Activated T-helper 2 cell treated with anti-CD3 and anti-CD28 coated beads, Interferon-gamma antibody, Interleukin-2, Interleukin-4, amounts not matched to agents 10 μg/mL and 5 μg/mL and 100 μg/mL, durations not matched to agents 14 hours and 24 hours and 36 hours (primary cell): ENCODE measurements at regions not wholly inside any gene's neighbourhood (a gene's known extent, or its start where the extent isn't known, plus 50 kb on each side); places are given as distances from the start of the nearest gene placed in this dataset.
"Not testable (repeated sequence)": the region's sequence is repeated elsewhere in the genome, so short reads cannot be mapped to it uniquely, and the experiment has no call there.

Experiments used
- DNase-seq: peaks from one replicate; pipeline ENCODE4 v3.0.0; 2021; ENCODE audit warnings: low spot score
- H3K27ac Mint-ChIP-seq: one replicate; pipeline ENCODE4 v1.8.0; 2021; ENCODE audit warnings: mixed read lengths
- H3K27me3 Mint-ChIP-seq: one replicate; pipeline ENCODE4 v1.8.0; 2021; ENCODE audit warnings: low read depth, mixed read lengths
- H3K36me3 Mint-ChIP-seq: one replicate; pipeline ENCODE4 v1.8.0; 2021; ENCODE audit warnings: low read depth, mixed read lengths
- H3K4me1 Mint-ChIP-seq: one replicate; pipeline ENCODE4 v1.8.0; 2021; ENCODE audit warnings: low read depth, mixed read lengths
- H3K4me3 Mint-ChIP-seq: one replicate; pipeline ENCODE4 v1.8.0; 2021; ENCODE audit warnings: low read depth, mild to moderate bottlenecking, moderate library complexity, mixed read lengths
- H3K9me3 Mint-ChIP-seq: one replicate; pipeline ENCODE4 v1.8.0; 2021; ENCODE audit warnings: mixed read lengths
- intact Hi-C: fragments of 100-400 bp; cut with micrococcal nuclease; formaldehyde crosslinking; loops from one replicate; pipeline ENCODE4 v1.15.1; 2023

DNA sequence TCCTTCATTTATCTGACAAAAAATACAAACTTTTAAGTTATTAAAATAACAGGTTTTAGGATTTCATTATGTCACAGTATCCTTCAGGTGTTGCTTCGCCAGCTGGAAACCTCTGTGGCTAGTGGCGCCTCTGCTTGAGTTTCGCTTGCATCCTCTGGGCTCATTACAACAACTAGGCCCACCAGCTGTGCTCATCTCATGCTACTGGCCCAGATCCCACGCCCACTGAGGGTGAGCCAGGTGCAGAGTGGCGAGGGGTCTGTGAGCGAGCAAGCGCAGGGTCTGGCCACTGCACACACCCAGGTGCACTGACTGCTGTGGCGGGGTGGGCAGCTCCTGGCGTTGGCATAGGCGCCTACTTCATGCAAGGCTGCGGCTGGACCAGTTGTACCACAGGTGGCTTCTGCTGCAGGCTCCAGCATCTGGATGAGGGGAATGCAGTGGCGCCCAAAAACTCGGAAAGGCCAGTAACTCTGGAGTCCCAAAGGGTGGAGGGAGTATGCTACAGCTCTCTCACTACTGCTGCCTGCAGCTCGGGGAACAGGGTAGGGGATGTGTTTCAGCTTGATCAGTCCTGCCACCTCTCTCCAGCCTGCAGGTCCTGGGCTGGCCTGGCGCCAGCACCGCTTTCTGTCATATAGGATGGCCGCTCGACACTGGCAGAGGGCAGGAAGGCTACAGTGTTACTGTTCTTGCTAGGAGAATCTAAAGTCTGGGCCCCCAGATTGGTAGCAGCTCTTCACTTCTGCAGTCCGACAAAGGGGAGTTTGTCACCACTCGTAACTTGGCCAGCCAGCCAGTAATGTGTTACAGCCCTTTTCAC lies 452.1 kb downstream of the TUSC1 start:
- intact Hi-C loops, result no loop called here
- H3K4me3 Mint-ChIP-seq, result no peak overlapping the region
- H3K4me1 Mint-ChIP-seq, result no peaks in the 10 kb centered on the region
- H3K27me3 Mint-ChIP-seq, result no peaks in the 10 kb centered on the region
- no peaks in the 10 kb centered on the region for H3K36me3 Mint-ChIP-seq
- H3K27ac Mint-ChIP-seq, result no peak overlapping the region
- no peak for DNase-seq
- peaks cover 46% of the 10 kb centered on the region for H3K9me3 Mint-ChIP-seq

DNA sequence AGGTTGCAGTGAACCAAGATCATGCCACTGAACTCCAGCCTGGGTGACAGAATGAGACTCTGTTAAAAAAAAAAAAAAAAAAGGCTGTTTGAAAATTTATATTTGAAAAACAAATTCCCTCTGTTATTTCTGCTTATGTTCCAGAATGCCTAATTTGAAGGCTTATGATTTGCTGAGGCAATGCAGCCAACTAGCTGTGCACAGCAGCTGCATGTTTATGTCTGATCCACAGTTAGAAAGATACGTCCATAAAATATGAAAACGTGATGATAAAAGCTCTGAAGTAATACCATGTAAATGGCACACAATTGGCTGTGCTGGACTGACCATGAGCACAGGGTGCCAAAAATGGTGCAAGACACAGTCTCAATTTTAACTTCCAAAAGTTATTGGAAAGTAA lies 453.2 kb downstream of the TUSC1 start:
- Mint-ChIP-seq H3K9me3 (peaks cover 43% of the 10 kb centered on the region), H3K27me3 (no peaks in the 10 kb centered on the region), H3K4me3 (no peak overlapping the region), H3K36me3 (no peaks in the 10 kb centered on the region), H3K4me1 (no peaks in the 10 kb centered on the region), H3K27ac (no peak overlapping the region)
- DNase-seq, result no peak
- intact Hi-C loops, result no loop called here

DNA sequence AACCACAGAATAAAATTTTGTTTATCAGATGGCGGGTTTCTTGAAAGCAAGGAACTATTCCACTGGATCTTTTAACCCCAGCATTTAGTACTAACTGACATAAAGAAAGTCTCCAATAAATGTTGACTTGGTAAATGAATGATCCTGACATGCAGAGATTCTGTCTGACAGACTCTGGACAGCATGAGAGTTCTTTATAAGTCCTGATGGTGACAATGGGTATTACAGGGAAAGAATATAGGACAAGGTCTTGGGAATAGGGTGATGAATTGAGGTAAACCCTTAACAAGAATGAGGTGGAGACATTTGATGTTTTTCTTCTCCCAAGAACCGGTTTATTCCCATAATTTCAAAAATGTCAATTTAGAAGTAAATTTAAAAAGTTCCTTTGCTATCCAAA lies 453.9 kb downstream of the TUSC1 start:
- Mint-ChIP-seq H3K9me3 (peaks cover 36% of the 10 kb centered on the region), H3K4me1 (no peaks in the 10 kb centered on the region), H3K36me3 (no peaks in the 10 kb centered on the region), H3K27ac (no peak overlapping the region), H3K27me3 (no peaks in the 10 kb centered on the region), H3K4me3 (no peak overlapping the region)
- DNase-seq, result no peak
- intact Hi-C loops, result no loop called here

- Mint-ChIP-seq H3K27me3 (no peaks in the 10 kb centered on the region), H3K4me3 (no peak overlapping the region), H3K9me3 (peaks cover 46% of the 10 kb centered on the region), H3K36me3 (no peaks in the 10 kb centered on the region), H3K27ac (no peak overlapping the region), H3K4me1 (no peaks in the 10 kb centered on the region)
- intact Hi-C loops, result no loop called here
- no peak for DNase-seq
These were observed 465.9 kb downstream of the TUSC1 start for GRCh38 chr9:25212361-25212760.

DNA sequence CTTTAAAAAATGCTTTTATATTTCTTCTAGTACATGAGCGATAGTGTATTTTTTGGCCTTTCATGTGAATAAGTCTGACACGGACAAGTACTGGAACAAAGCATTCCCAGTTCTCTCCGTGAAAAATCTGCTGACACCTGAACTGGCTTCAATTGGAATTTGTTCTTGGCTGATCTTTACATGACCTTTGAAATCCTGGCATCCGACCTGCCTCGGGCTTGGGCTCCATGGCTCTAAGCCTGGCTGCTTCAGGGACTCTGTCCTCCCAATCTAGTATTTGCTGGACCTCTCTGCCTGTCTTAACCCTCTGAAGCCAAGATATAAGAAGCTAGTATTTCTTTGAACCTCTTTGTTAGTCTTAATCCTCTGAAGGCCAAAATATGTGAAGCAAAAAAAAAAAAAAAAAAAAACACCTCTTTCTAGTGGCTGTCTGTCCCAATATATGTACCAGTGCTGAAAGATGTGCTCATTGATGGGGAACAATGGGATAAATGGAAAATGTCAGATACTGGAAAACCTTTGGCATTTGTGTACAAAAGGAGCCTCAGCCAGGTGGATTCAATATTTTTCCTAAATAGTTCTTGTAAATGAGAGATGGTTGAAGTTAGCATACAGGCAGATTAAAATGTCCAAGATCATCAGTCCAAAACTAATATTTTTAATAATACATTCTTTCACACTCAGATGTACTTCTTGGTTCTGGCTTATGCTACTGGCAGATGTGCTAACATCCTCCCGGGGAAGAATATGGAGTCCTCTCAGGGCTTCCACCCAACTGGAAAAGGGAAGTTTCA lies 470.6 kb downstream of the TUSC1 start:
- DNase-seq, result no peak
- peaks cover 44% of the 10 kb centered on the region for H3K9me3 Mint-ChIP-seq
- intact Hi-C loops, result no loop called here
- H3K4me1 Mint-ChIP-seq, result no peaks in the 10 kb centered on the region
- H3K36me3 Mint-ChIP-seq, result no peaks in the 10 kb centered on the region
- H3K27me3 Mint-ChIP-seq, result no peaks in the 10 kb centered on the region
- H3K27ac Mint-ChIP-seq, result no peak overlapping the region
- no peak overlapping the region for H3K4me3 Mint-ChIP-seq

DNA sequence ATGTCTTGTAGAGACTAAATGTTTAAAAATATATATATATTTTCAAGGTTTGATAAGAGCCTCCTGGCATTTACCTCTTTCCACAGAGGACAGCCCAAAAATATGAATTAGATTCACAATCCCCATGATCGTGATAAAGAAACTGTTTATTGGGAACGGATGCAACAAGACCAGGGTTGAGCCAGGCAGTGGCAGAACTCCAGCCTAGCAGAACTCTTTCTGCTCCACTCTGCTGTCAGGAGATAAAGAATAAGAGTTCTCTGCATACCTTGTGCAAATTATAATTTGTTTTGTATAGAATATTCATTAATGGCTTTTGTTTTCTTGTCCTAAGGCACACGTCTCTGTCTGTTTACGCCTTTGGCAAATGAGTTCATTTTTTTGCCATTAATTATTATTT lies 472.2 kb downstream of the TUSC1 start:
- H3K27me3 Mint-ChIP-seq, result no peaks in the 10 kb centered on the region
- H3K36me3 Mint-ChIP-seq, result no peaks in the 10 kb centered on the region
- H3K4me1 Mint-ChIP-seq, result no peaks in the 10 kb centered on the region
- H3K4me3 Mint-ChIP-seq, result no peak overlapping the region
- DNase-seq, result no peak
- intact Hi-C loops, result no loop called here
- no peak overlapping the region for H3K27ac Mint-ChIP-seq
- peaks cover 49% of the 10 kb centered on the region for H3K9me3 Mint-ChIP-seq

DNA sequence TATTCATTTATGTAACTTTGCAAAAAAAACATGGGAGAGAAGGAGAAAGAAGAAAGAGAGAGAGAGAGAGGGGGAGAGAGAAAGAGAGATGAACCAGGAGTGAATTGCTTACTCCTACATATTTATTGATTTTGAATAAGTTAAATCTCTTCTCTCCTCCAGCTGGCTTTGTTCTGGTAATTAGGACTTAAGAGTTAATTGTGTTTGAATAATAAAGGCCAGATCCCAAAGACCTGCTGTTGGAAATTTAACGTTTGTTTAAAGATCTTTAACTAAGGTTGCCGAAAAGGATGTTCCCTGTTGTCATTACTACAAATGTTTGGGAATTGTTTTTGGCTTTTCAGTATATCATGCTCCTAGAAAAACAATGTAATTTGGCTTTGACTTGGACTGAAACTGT lies 473.0 kb downstream of the TUSC1 start:
- H3K9me3 Mint-ChIP-seq, result peaks cover 53% of the 10 kb centered on the region
- H3K4me1 Mint-ChIP-seq, result no peaks in the 10 kb centered on the region
- H3K27ac Mint-ChIP-seq, result no peak overlapping the region
- H3K4me3 Mint-ChIP-seq, result no peak overlapping the region
- no peaks in the 10 kb centered on the region for H3K36me3 Mint-ChIP-seq
- no peaks in the 10 kb centered on the region for H3K27me3 Mint-ChIP-seq
- intact Hi-C loops, result no loop called here
- no peak for DNase-seq

- no peaks in the 10 kb centered on the region for H3K4me1 Mint-ChIP-seq
- DNase-seq, result no peak
- peaks cover 54% of the 10 kb centered on the region for H3K9me3 Mint-ChIP-seq
- H3K27me3 Mint-ChIP-seq, result no peaks in the 10 kb centered on the region
- H3K36me3 Mint-ChIP-seq, result no peaks in the 10 kb centered on the region
- intact Hi-C loops, result no loop called here
- H3K4me3 Mint-ChIP-seq, result no peak overlapping the region
- no peak overlapping the region for H3K27ac Mint-ChIP-seq
These were observed 500.4 kb downstream of the TUSC1 start for GRCh38 chr9:25177858-25178257.

DNA sequence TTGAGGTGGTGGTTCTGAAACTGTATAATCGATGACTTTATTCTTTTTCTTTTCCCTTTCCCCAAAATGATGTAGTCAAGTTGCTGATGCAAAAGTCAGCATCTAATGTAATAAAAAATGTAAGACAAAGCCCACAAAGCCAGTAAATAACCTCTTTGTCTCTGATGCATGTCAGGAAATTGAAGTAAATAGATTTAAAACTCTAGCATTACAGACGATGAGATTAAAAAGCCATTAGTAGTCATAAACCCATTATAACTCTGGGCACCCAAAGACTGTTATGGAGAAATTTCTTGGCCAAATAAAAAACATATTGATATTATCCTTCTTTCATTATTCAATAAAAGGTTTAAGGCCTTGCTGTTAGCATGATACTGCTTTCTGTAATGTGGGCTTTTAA lies 548.7 kb downstream of the TUSC1 start:
- Mint-ChIP-seq H3K27ac (no peak overlapping the region), H3K4me1 (no peaks in the 10 kb centered on the region), H3K4me3 (no peak overlapping the region), H3K9me3 (peaks cover 55% of the 10 kb centered on the region), H3K36me3 (no peaks in the 10 kb centered on the region), H3K27me3 (no peaks in the 10 kb centered on the region)
- intact Hi-C loops, result no loop called here
- DNase-seq, result no peak

DNA sequence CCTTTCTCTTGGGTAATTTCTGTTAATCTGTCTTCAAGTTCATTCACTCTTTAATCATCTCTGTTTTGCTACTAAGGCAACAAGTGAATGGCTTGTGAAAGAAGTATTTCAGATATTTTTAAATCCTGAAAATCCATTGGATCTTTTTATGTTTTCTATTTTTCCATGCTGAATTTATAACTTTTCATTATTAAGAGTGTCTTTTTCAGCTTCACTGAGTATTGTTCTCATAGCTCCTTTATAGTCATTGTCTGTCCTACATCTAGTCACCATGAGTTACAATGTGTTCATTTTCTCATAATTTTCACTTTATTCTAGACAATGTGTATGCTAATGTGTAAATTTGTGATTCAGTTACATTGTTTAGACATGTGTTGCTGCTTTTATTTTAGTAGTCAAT lies 556.4 kb downstream of the TUSC1 start:
- no peak overlapping the region for H3K4me3 Mint-ChIP-seq
- H3K4me1 Mint-ChIP-seq, result no peaks in the 10 kb centered on the region
- H3K9me3 Mint-ChIP-seq, result peaks cover 49% of the 10 kb centered on the region
- H3K27me3 Mint-ChIP-seq, result no peaks in the 10 kb centered on the region
- H3K27ac Mint-ChIP-seq, result no peak overlapping the region
- no peaks in the 10 kb centered on the region for H3K36me3 Mint-ChIP-seq
- DNase-seq, result no peak
- intact Hi-C loops, result no loop called here

DNA sequence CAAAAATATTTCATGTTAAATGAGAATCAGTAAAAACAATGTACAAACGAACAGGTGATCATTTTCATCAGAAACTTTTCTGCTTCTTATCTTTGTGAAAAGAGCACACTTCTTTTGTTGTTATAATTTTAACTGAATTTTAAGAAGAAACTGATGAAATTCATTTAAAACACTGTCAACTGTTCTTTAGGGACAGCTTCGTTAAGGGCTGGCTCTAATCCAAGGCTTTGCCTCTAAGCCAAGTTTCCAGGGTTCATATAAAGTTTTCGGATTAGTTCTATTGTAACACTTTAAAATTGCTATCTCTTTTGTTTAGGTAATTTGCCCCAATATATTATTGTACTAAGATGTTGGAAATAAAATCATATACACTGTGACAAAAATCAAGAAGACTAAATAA lies 559.2 kb downstream of the TUSC1 start:
- no peak overlapping the region for H3K4me3 Mint-ChIP-seq
- intact Hi-C loops, result no loop called here
- no peaks in the 10 kb centered on the region for H3K27me3 Mint-ChIP-seq
- H3K36me3 Mint-ChIP-seq, result no peaks in the 10 kb centered on the region
- peaks cover 45% of the 10 kb centered on the region for H3K9me3 Mint-ChIP-seq
- no peaks in the 10 kb centered on the region for H3K4me1 Mint-ChIP-seq
- DNase-seq, result no peak
- no peak overlapping the region for H3K27ac Mint-ChIP-seq

GRCh38 chr9:25117791-25118190 lies 560.5 kb downstream of the TUSC1 start:
- no peaks in the 10 kb centered on the region for H3K27me3 Mint-ChIP-seq
- no peaks in the 10 kb centered on the region for H3K36me3 Mint-ChIP-seq
- H3K9me3 Mint-ChIP-seq, result peaks cover 41% of the 10 kb centered on the region
- H3K27ac Mint-ChIP-seq, result no peak overlapping the region
- H3K4me3 Mint-ChIP-seq, result no peak overlapping the region
- intact Hi-C loops, result no loop called here
- DNase-seq, result no peak
- H3K4me1 Mint-ChIP-seq, result no peaks in the 10 kb centered on the region

- H3K27me3 Mint-ChIP-seq, intact Hi-C loops, H3K36me3 Mint-ChIP-seq, H3K27ac Mint-ChIP-seq, H3K4me3 Mint-ChIP-seq, DNase-seq, H3K4me1 Mint-ChIP-seq: not testable (repeated sequence)
- H3K9me3 Mint-ChIP-seq, result peaks cover 43% of the 10 kb centered on the region
These were observed 556.5 kb upstream of the IZUMO3 start for GRCh38 chr9:25102204-25102603.
